Subcutaneous abdominal adipose tissue (tissue), 5 donors: ENCODE measurements at regions not wholly inside any gene's neighbourhood (a gene's known extent, or its start where the extent isn't known, plus 50 kb on each side); places are given as distances from the start of the nearest gene placed in this dataset.
"Not testable (repeated sequence)": the region's sequence is repeated elsewhere in the genome, so short reads cannot be mapped to it uniquely, and the experiment has no call there.

Experiments
- H3K27ac ChIP-seq: one replicate; pipeline ENCODE4 v1.7.0; 2013; ENCODE audit warnings: low read depth, mild to moderate bottlenecking, inconsistent platforms, low read length, moderate library complexity
- H3K27me3 ChIP-seq, 5 donors: one replicate each; pipeline ENCODE4 v1.7.0; 2013; ENCODE audit warnings: low read length in 5 of 5, inconsistent platforms in 1 of 5; ENCODE audit not compliant: control insufficient read depth in 5 of 5, insufficient read depth in 4 of 5
- H3K36me3 ChIP-seq, 5 donors: one replicate each; pipeline ENCODE4 v1.7.0; 2013; ENCODE audit warnings: low read length in 5 of 5; ENCODE audit not compliant: control insufficient read depth in 5 of 5, insufficient read depth in 5 of 5
- H3K4me1 ChIP-seq, 5 donors: one replicate each; pipeline ENCODE4 v1.7.0; 2013; ENCODE audit warnings: low read length in 5 of 5, mild to moderate bottlenecking in 3 of 5, moderate library complexity in 1 of 5; ENCODE audit not compliant: control insufficient read depth in 5 of 5, insufficient read depth in 5 of 5
- H3K4me3 ChIP-seq, 5 donors: one replicate each; pipeline ENCODE4 v1.7.0; 2013; ENCODE audit warnings: low read length in 5 of 5, low read depth in 1 of 5
- H3K9ac ChIP-seq, 5 donors: one replicate each; pipeline ENCODE4 v1.7.0; 2013; ENCODE audit warnings: low read length in 5 of 5, mild to moderate bottlenecking in 4 of 5, moderate library complexity in 3 of 5
- H3K9me3 ChIP-seq, 5 donors: one replicate each; pipeline ENCODE4 v1.7.0; 2013; ENCODE audit warnings: low read length in 5 of 5; ENCODE audit not compliant: control insufficient read depth in 5 of 5
- donor health status: healthy.
- donor health status: healthy.
- donor health status: healthy.
- donor health status: healthy.
- donor health status: healthy.

- Histone ChIP-seq H3K27me3 (no peaks in the 10 kb centered on the region), H3K4me1 (no peaks in the 10 kb centered on the region), H3K9me3 (no peaks in the 10 kb centered on the region), H3K9ac (no peak overlapping the region), H3K27ac (no peak overlapping the region), H3K4me3 (no peak overlapping the region), H3K36me3 (no peaks in the 10 kb centered on the region)
Measured at GRCh38 chr2:194464964-194465638, 1191.9 kb upstream of the SLC39A10 start.

GRCh38 chr2:194462883-194463282 is 1194.1 kb upstream of the SLC39A10 start:
- not testable (repeated sequence) for H3K9me3 ChIP-seq, H3K9ac ChIP-seq, H3K27me3 ChIP-seq, H3K4me3 ChIP-seq, H3K36me3 ChIP-seq, H3K4me1 ChIP-seq, H3K27ac ChIP-seq

GRCh38 chr2:194455358-194455757 is 1201.7 kb upstream of the SLC39A10 start:
- Histone ChIP-seq H3K4me3 (no peak overlapping the region), H3K4me1 (no peaks in the 10 kb centered on the region), H3K27ac (no peak overlapping the region), H3K9me3 (no peaks in the 10 kb centered on the region), H3K36me3 (no peaks in the 10 kb centered on the region), H3K27me3 (no peaks in the 10 kb centered on the region), H3K9ac (no peak overlapping the region)

- H3K4me3 ChIP-seq: no peak overlapping the region
- H3K4me1 ChIP-seq: no peaks in the 10 kb centered on the region
- H3K9ac ChIP-seq: no peak overlapping the region
- H3K9me3 ChIP-seq: no peaks in the 10 kb centered on the region
- no peaks in the 10 kb centered on the region for H3K27me3 ChIP-seq
- H3K27ac ChIP-seq: no peak overlapping the region
- H3K36me3 ChIP-seq: no peaks in the 10 kb centered on the region
Measured at GRCh38 chr2:194452504-194452903, 1204.5 kb upstream of the SLC39A10 start.

GRCh38 chr2:194445226-194445625 is 1211.8 kb upstream of the SLC39A10 start:
- no peaks in the 10 kb centered on the region for H3K9me3 ChIP-seq
- H3K27me3 ChIP-seq: no peaks in the 10 kb centered on the region
- no peaks in the 10 kb centered on the region for H3K4me1 ChIP-seq
- no peaks in the 10 kb centered on the region for H3K36me3 ChIP-seq
- H3K9ac ChIP-seq: no peak overlapping the region
- no peak overlapping the region for H3K27ac ChIP-seq
- H3K4me3 ChIP-seq: no peak overlapping the region

- no peaks in the 10 kb centered on the region for H3K9me3 ChIP-seq
- no peak overlapping the region for H3K4me3 ChIP-seq
- no peaks in the 10 kb centered on the region for H3K4me1 ChIP-seq
- no peak overlapping the region for H3K27ac ChIP-seq
- no peaks in the 10 kb centered on the region for H3K36me3 ChIP-seq
- no peaks in the 10 kb centered on the region for H3K27me3 ChIP-seq
- H3K9ac ChIP-seq: no peak overlapping the region
Measured at GRCh38 chr2:194443926-194444325, 1213.1 kb upstream of the SLC39A10 start.

- Histone ChIP-seq H3K4me1 (no peaks in the 10 kb centered on the region), H3K27ac (no peak overlapping the region), H3K4me3 (no peak overlapping the region), H3K9ac (no peak overlapping the region), H3K9me3 (no peaks in the 10 kb centered on the region), H3K36me3 (no peaks in the 10 kb centered on the region), H3K27me3 (no peaks in the 10 kb centered on the region)
Measured at GRCh38 chr2:194424683-194425209, 1232.3 kb upstream of the SLC39A10 start.

- Histone ChIP-seq H3K9ac (no peak overlapping the region), H3K27ac (no peak overlapping the region), H3K9me3 (no peaks in the 10 kb centered on the region)
Measured at GRCh38 chr2:194411221-194411620, 1245.8 kb upstream of the SLC39A10 start.

GRCh38 chr2:194395818-194396217 is 1261.2 kb upstream of the SLC39A10 start:
- Histone ChIP-seq H3K9ac (no peak overlapping the region), H3K27ac (no peak overlapping the region), H3K4me1 (no peaks in the 10 kb centered on the region), H3K9me3 (no peaks in the 10 kb centered on the region), H3K36me3 (no peaks in the 10 kb centered on the region), H3K27me3 (no peaks in the 10 kb centered on the region), H3K4me3 (no peak overlapping the region)

More at GRCh38 chr2:194411221-194411620, 1245.8 kb upstream of the SLC39A10 start:
- no peaks in the 10 kb centered on the region for H3K36me3 ChIP-seq
- peaks cover 0 to 5% (median 0%) of the 10 kb centered on the region in 5 donors for H3K4me1 ChIP-seq
- H3K27me3 ChIP-seq: no peaks in the 10 kb centered on the region
- H3K4me3 ChIP-seq: no peak overlapping the region

GRCh38 chr2:194385376-194385775 is 1271.7 kb upstream of the SLC39A10 start:
- no peaks in the 10 kb centered on the region for H3K27me3 ChIP-seq

More at GRCh38 chr2:194385376-194385775, 1271.7 kb upstream of the SLC39A10 start:
- no peak overlapping the region for H3K27ac ChIP-seq
- H3K4me3 ChIP-seq: no peak overlapping the region
- no peaks in the 10 kb centered on the region for H3K36me3 ChIP-seq
- peaks cover 0 to 22% (median 13%) of the 10 kb centered on the region in 5 donors for H3K9me3 ChIP-seq
- no peak overlapping the region for H3K9ac ChIP-seq
- H3K4me1 ChIP-seq: no peaks in the 10 kb centered on the region
